Colonic mucosa (tissue), 4 donors: ENCODE measurements at regions not wholly inside any gene's neighbourhood (a gene's known extent, or its start where the extent isn't known, plus 50 kb on each side); places are given as distances from the start of the nearest gene placed in this dataset.
"Not testable (repeated sequence)": the region's sequence is repeated elsewhere in the genome, so short reads cannot be mapped to it uniquely, and the experiment has no call there.

Source experiments
- DNase-seq: peaks from one replicate; pipeline ENCODE4 v3.0.0-alpha.2; 2020
- H3K27ac ChIP-seq: fragments of 200-600 bp; one replicate; pipeline ENCODE4 v1.8.0; 2021
- H3K27me3 ChIP-seq: fragments of 200-600 bp; one replicate; pipeline ENCODE4 v1.8.0; 2021
- H3K36me3 ChIP-seq: fragments of 200-600 bp; one replicate; pipeline ENCODE4 v1.8.0; 2021
- H3K4me1 ChIP-seq: fragments of 200-600 bp; one replicate; pipeline ENCODE4 v1.8.0; 2021; ENCODE audit warnings: mild to moderate bottlenecking
- H3K4me3 ChIP-seq: fragments of 200-600 bp; one replicate; pipeline ENCODE4 v1.8.0; 2021
- H3K9ac ChIP-seq, 2 donors: one replicate each; pipeline ENCODE4 v1.7.0; 2013; ENCODE audit warnings: control low read depth in 2 of 2, low read depth in 2 of 2, low read length in 2 of 2
- H3K9me3 ChIP-seq: fragments of 200-600 bp; one replicate; pipeline ENCODE4 v1.8.0; 2021
- intact Hi-C: fragments of 100-400 bp; cut with DNase I; formaldehyde crosslinking; loops from one replicate; pipeline ENCODE4 v1.14.1; 2022
- TF ChIP-seq, protein P1 (sequence below): fragments of 200-600 bp; IDR thresholded peaks from one replicate; pipeline ENCODE4 v1.8.0; 2022; ENCODE audit warnings: antibody characterized with exemption, mild to moderate bottlenecking
- donor health status: healthy.
- donor health status: DM: no; HTN: no; CAD: no.
- donor health status: DM: no; HTN: no; CAD: no.

- H3K27ac ChIP-seq, result no peak overlapping the region
- DNase-seq, result no peak
- no peak overlapping the region for H3K4me3 ChIP-seq
- TF ChIP-seq, protein P1, sequence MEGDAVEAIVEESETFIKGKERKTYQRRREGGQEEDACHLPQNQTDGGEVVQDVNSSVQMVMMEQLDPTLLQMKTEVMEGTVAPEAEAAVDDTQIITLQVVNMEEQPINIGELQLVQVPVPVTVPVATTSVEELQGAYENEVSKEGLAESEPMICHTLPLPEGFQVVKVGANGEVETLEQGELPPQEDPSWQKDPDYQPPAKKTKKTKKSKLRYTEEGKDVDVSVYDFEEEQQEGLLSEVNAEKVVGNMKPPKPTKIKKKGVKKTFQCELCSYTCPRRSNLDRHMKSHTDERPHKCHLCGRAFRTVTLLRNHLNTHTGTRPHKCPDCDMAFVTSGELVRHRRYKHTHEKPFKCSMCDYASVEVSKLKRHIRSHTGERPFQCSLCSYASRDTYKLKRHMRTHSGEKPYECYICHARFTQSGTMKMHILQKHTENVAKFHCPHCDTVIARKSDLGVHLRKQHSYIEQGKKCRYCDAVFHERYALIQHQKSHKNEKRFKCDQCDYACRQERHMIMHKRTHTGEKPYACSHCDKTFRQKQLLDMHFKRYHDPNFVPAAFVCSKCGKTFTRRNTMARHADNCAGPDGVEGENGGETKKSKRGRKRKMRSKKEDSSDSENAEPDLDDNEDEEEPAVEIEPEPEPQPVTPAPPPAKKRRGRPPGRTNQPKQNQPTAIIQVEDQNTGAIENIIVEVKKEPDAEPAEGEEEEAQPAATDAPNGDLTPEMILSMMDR, result no peak
- intact Hi-C loops, result no loop called here
- H3K27me3 ChIP-seq, result no peaks in the 10 kb centered on the region
- H3K4me1 ChIP-seq, result no peaks in the 10 kb centered on the region
- H3K9ac ChIP-seq, result no peak overlapping the region
- no peaks in the 10 kb centered on the region for H3K9me3 ChIP-seq
- H3K36me3 ChIP-seq, result no peaks in the 10 kb centered on the region
Measured at GRCh38 chr12:46065412-46066166, 75.2 kb upstream of the SCAF11 start.

GRCh38 chr12:46064548-46064947 is 74.2 kb upstream of the SCAF11 start:
- Histone ChIP-seq H3K36me3 (no peaks in the 10 kb centered on the region), H3K4me3 (no peak overlapping the region), H3K27ac (no peak overlapping the region), H3K9ac (no peak overlapping the region), H3K9me3 (no peaks in the 10 kb centered on the region), H3K4me1 (no peaks in the 10 kb centered on the region), H3K27me3 (no peaks in the 10 kb centered on the region)
- DNase-seq, result no peak
- TF ChIP-seq, protein P1, result no peak
- intact Hi-C loops, result no loop called here

- H3K27ac ChIP-seq, H3K36me3 ChIP-seq, intact Hi-C loops, H3K9ac ChIP-seq, DNase-seq, H3K27me3 ChIP-seq, H3K4me1 ChIP-seq, H3K4me3 ChIP-seq, H3K9me3 ChIP-seq: not testable (repeated sequence)
Measured at GRCh38 chr12:46058697-46059096, 68.3 kb upstream of the SCAF11 start.

GRCh38 chr12:46050805-46051204 is 60.4 kb upstream of the SCAF11 start:
- Histone ChIP-seq H3K9ac (no peak overlapping the region), H3K36me3 (no peaks in the 10 kb centered on the region), H3K27me3 (no peaks in the 10 kb centered on the region), H3K9me3 (no peaks in the 10 kb centered on the region), H3K27ac (no peak overlapping the region), H3K4me3 (no peak overlapping the region), H3K4me1 (no peaks in the 10 kb centered on the region)
- DNase-seq, result no peak
- intact Hi-C loops, result no loop called here
- TF ChIP-seq, protein P1, result no peak

- TF ChIP-seq, protein P1, result no peak
- H3K27ac ChIP-seq, result no peak overlapping the region
- intact Hi-C loops, result no loop called here
- no peak for DNase-seq
- H3K27me3 ChIP-seq, result no peaks in the 10 kb centered on the region
- H3K9ac ChIP-seq, result no peak overlapping the region
- no peaks in the 10 kb centered on the region for H3K36me3 ChIP-seq
- no peak overlapping the region for H3K4me3 ChIP-seq
- H3K9me3 ChIP-seq, result no peaks in the 10 kb centered on the region
- H3K4me1 ChIP-seq, result no peaks in the 10 kb centered on the region
Measured at GRCh38 chr12:46049665-46050064, 59.3 kb upstream of the SCAF11 start.

DNA sequence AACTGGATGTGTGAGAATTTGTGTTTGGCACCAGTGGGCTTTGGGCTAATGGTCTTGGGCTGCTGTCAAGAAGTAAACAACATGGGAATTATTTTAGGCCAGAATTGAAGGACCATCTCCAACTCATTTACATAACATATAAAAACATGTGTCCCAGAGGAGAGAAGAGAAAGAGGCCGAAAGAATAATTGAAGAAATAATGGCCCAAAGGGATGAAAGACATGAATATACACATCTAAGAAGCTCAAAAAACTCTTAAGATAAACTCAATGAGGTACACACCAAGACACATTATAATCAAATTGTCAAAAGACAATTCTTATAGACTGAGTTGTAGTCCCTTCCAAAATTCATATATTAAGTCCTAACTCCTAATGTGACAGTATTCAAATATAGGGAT is 56.1 kb upstream of the SCAF11 start:
- Histone ChIP-seq H3K27me3 (no peaks in the 10 kb centered on the region), H3K27ac (no peak overlapping the region), H3K4me1 (no peaks in the 10 kb centered on the region), H3K9ac (no peak overlapping the region), H3K4me3 (no peak overlapping the region), H3K9me3 (no peaks in the 10 kb centered on the region), H3K36me3 (no peaks in the 10 kb centered on the region)
- intact Hi-C loops, result no loop called here
- no peak for DNase-seq
- TF ChIP-seq, protein P1, result no peak
